ENCODE measurements at regions not wholly inside any gene's neighbourhood (a gene's known extent, or its start where the extent isn't known, plus 50 kb on each side); places are given as distances from the start of the nearest gene placed in this dataset.

GRCh38 chr2:12035029-12035720 lies 288.7 kb downstream of the LPIN1 start:
- H3K4me3 ChIP-seq, result no peak overlapping the region
- DNase-seq (no peak), ATAC-seq (no peak)
- no peak overlapping the region for H3K27ac ChIP-seq
- 78 to 83% (median 79%) methylated on average over 11 of the region's 11 CpGs for WGBS, 4 donors
- H3K4me1 ChIP-seq, result no peaks in the 10 kb centered on the region
- no peaks in the 10 kb centered on the region for H3K27me3 ChIP-seq
- intact Hi-C loops (cut with DNase I), result no loop called here
- no peaks in the 10 kb centered on the region for H3K36me3 ChIP-seq
- TF ChIP-seq POLR2A (IDR thresholded peaks at IDR 0.05) (no peak), CTCF (IDR thresholded peaks at IDR 0.05) (no peak)
- H3K9me3 ChIP-seq, result peaks cover 0 to 6% (median 0%) of the 10 kb centered on the region in 12 donors

- H3K36me3 ChIP-seq, result no peaks in the 10 kb centered on the region
- H3K4me3 ChIP-seq, result no peak overlapping the region
- 92 to 98% (median 94%) methylated on average over 1 of the region's 1 CpG for WGBS, 4 donors
Observed at GRCh38 chr2:12035956-12036639, 289.7 kb downstream of the LPIN1 start.

GRCh38 chr2:12036640-12036983 lies 290.2 kb downstream of the LPIN1 start:
- Histone ChIP-seq H3K27me3 (no peaks in the 10 kb centered on the region), H3K4me1 (no peaks in the 10 kb centered on the region), H3K4me3 (no peak overlapping the region), H3K27ac (no peak overlapping the region), H3K9me3 (peaks cover 0 to 6% (median 0%) of the 10 kb centered on the region in 12 donors), H3K36me3 (no peaks in the 10 kb centered on the region)
- no peak for ATAC-seq
- 91 to 97% (median 93%) methylated on average over 8 of the region's 8 CpGs for WGBS, 4 donors
- TF ChIP-seq POLR2A (IDR thresholded peaks at IDR 0.05), result no peak
- TF ChIP-seq CTCF (IDR thresholded peaks at IDR 0.05), result no peak
- no peak for DNase-seq
- intact Hi-C loops (cut with DNase I), result no loop called here

More at GRCh38 chr2:12035956-12036639, 289.7 kb downstream of the LPIN1 start:
- Histone ChIP-seq H3K9me3 (peaks cover 0 to 6% (median 0%) of the 10 kb centered on the region in 12 donors), H3K27me3 (no peaks in the 10 kb centered on the region), H3K27ac (no peak overlapping the region), H3K4me1 (no peaks in the 10 kb centered on the region)
- ATAC-seq (no peak), DNase-seq (no peak)
- TF ChIP-seq POLR2A (IDR thresholded peaks at IDR 0.05) (no peak), CTCF (IDR thresholded peaks at IDR 0.05) (no peak)
- intact Hi-C loops (cut with DNase I), result no loop called here

- no peaks in the 10 kb centered on the region for H3K36me3 ChIP-seq
- no peaks in the 10 kb centered on the region for H3K4me1 ChIP-seq
- intact Hi-C loops (cut with DNase I), result no loop called here
- no peak for TF ChIP-seq POLR2A (IDR thresholded peaks at IDR 0.05)
- no peak overlapping the region for H3K27ac ChIP-seq
- H3K4me3 ChIP-seq, result no peak overlapping the region
- H3K27me3 ChIP-seq, result no peaks in the 10 kb centered on the region
- no peak for ATAC-seq
- 74 to 92% (median 83%) methylated on average over 2 of the region's 2 CpGs for WGBS, 4 donors
- DNase-seq, result no peak
- H3K9me3 ChIP-seq, result peaks cover 0 to 6% (median 0%) of the 10 kb centered on the region in 12 donors
Observed at GRCh38 chr2:12037301-12037700, 290.9 kb downstream of the LPIN1 start.
